ENCODE measurements at regions not wholly inside any gene's neighbourhood (a gene's known extent, or its start where the extent isn't known, plus 50 kb on each side); places are given as distances from the start of the nearest gene placed in this dataset.

GRCh38 chr4:38600575-38600974 lies 63.4 kb upstream of the KLF3 start:
- no peak for TF ChIP-seq CTCF (IDR thresholded peaks at IDR 0.05)
- no peak for TF ChIP-seq POLR2A (IDR thresholded peaks at IDR 0.05)

Measured in right lobe of liver (tissue), 4 donors.